NCI-H2081 (cell line): ENCODE measurements at regions not wholly inside any gene's neighbourhood (a gene's known extent, or its start where the extent isn't known, plus 50 kb on each side); places are given as distances from the start of the nearest gene placed in this dataset.
A peak's percentile ranks its signal among the peaks of the same experiment; 100 is the strongest.
"Not testable (repeated sequence)": the region's sequence is repeated elsewhere in the genome, so short reads cannot be mapped to it uniquely, and the experiment has no call there.

Source experiments
- DNase-seq, 2 experiments: peaks; one replicate each; lab custom pipeline; 2025; lab: John Stamatoyannopoulos, UW

- DNase-seq, result peak in 1 of 2 experiments; percentile 26
Observed at GRCh38 chr3:177624528-177625495, 427.5 kb upstream of the TBL1XR1 start.

DNA sequence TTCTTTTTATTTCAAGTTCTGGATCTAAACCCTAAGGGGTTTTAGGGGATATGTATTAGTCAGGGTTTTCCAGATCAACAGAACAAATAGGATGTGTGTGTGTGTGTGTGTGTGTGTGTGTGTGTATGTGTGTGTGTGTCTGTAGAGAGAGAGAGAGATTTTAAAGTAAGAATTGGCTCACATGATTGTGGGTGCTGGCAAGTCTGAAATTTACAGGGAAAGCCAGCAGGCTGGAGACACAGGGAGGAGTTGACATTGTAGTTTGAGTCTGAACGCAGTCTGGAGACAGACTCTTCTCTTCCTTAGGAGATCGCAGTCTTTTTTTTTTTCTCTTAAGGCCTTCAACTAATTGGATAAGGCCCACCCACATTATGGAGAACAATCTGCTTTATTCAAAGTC, 428.8 kb upstream of the TBL1XR1 start:
- DNase-seq, result no peak

GRCh38 chr3:177628095-177628719, 430.9 kb upstream of the TBL1XR1 start:
- not testable (repeated sequence) for DNase-seq

DNA sequence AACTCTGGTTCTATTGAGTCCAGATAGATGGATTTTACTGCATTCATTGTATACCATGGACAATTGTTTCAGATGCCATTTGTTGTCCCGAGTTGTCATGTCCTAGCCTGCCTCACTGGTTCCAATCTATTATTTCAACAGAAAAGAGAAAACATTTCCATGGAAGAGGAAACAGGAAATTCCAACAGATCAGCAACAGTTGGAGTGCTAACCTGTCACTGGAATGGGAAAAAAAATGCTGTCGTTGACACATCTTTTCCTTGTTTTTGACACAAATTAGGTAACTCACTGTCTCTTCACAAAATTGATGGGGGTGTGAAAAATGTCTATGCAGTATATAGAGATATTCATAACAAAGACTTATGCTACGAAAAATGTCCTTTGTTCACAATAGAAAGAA, 432.0 kb upstream of the TBL1XR1 start:
- no peak for DNase-seq

DNA sequence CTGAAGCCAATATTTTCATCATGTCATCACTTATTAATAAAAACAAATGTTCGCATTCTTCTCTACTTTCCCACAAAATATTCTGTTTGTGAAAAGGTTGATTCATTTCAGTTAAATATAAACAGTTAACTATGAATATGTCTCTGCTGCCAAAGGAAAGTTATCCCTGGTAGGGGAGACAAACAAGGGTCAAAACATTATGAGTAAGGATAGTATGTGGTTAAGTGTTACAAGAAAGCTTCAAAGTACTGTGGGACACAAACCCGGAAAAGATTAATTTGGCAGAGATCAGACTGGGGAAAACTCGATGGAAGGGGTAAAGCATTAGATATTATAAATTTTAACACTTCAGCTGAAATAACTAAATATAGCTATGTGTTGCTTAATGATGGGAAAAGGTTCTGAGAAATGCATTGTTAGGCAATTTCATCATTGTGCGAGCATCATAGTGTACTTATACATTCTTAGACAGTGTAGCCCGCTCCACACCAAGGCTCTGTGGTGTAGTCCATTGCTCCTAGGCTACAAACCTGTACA, 436.5 kb upstream of the TBL1XR1 start:
- no peak for DNase-seq

DNA sequence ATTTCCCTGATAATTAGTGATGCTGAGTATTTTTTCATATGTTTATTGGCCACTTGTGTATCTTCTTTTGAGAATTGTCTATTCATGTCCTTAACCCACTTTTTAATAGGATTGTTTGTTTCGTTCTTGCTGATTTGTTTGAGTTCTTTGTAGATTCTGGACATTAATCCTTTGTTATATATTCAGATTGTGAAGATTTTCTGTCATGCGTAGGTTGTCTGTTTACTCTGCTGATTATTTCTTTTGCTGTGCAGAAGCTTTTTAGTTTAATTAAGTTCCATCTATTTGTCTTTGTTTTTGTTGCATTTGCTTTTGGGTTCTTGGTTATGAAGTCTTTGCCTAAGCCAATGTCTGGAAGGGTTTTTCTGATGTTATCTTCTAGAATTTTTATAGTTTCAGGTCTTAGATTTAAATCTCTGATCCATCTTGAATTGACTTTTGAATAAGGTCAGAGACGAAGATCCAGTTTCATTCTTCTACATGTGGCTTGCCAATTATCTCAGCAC, 438.4 kb upstream of the TBL1XR1 start:
- DNase-seq, result not testable (repeated sequence)

- peak; percentile 48 to 87 for DNase-seq
Observed at GRCh38 chr3:177640319-177640965, 443.2 kb upstream of the TBL1XR1 start.

DNA sequence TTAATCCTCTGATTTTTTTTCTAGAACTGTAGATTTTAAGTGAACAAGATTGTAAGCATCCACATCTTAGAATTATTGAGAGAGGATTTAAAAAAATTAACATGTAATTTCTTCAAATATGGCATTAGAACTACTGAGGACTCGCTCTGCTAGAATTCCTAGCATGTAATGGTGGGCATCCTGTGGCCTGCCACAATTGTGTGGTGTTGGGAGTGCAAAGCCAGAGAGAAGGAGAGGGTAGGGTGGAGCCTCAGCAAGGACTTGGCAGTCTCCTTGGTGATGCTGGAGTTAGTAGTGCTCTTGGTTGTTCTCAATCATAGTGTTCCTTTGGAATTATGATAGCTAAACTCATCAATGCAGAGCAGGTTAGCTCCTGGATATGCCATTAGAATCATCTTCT, 443.9 kb upstream of the TBL1XR1 start:
- DNase-seq, result no peak

- DNase-seq, result no peak
Observed at GRCh38 chr3:177642042-177642803, 444.9 kb upstream of the TBL1XR1 start.

DNA sequence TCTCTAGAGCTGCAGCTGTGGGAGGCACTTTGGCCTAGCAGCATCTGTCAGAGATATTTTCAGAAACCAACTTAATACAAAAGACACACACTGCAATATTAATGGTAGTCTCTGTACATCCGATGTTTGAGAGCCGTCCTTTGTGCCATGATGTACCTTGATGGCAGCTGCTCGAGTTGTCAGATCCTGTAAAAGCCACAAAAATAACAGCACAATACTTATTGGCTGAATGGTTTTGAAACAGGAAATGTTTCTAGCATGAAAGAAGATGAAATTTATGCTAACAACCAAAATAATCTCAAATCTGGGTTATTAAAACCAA, 445.5 kb upstream of the TBL1XR1 start:
- no peak for DNase-seq

DNA sequence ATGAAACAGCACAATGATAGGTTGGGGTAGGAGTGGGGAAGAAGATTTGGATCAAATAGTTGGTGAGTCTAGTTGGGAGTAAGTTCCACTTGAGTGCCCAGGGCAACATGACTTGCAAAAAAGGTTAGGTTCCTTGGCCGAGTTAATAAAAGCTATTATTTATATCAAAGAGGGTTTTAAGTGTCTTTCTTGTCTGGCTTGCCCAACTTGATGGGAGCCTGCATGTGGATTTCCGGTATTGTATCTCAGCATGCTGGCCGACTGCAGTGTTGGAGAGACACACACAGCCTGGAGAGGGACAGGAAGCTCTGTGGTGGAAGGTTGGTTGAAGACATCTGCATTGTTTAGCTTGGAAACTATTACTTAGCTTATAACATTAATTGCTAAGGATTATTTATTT, 449.5 kb upstream of the TBL1XR1 start:
- DNase-seq, result no peak

- no peak for DNase-seq
Observed at GRCh38 chr3:177647341-177647740, 450.1 kb upstream of the TBL1XR1 start.

DNA sequence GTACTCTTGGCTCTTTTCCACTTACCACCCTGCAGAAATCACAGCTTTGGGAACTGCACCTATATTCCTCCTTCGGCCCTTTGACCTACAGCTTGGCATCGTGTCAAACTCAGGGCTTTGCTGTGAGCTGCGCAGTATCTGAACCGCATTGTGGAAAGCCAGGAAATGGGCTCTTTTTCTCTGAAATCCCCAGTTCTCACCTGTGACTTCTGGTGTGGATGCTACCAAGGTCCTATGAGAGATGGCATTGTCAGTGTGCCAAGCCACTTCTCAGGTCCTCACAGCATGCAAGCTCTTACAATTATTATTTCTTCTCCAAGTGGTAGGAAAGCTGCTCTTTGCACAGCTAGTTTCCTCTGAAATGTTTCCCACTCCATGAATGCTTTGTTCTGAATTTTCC, 450.6 kb upstream of the TBL1XR1 start:
- peak in 1 of 2 experiments; percentile 26 for DNase-seq

DNA sequence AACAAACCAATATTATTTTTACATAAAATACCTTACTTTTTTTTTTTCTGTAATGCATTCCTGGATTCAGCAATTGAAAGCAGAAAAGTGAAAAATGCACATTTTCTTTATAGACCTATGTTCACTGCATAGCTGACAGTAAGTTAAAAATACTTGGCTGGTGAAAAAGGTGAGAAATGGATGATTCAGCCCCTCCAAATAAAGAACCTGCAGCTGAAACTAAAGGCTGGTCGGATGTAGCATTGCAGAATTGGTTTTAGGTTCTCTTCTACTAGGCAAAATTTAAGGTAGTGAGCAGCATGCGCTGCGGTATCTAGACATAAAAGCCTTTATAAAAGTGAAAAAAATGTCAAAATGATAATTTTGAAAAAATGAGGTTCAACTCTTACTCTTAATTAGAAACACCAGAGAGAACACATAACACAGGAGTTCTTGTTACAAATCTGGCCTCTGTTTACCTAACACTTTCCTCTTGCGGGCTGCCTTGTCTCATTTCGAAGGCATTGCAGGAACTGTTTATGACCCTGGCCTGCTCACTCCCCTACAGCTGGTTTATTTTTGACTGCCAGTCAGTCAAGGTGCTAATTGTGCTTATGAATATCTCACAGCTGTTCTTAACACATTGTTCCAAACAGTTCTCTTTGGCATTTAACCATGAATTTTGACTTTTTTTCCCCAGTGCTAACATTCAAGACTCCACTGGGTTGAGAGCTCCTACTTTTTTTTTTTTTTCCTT, 455.4 kb upstream of the TBL1XR1 start:
- DNase-seq, result no peak

DNA sequence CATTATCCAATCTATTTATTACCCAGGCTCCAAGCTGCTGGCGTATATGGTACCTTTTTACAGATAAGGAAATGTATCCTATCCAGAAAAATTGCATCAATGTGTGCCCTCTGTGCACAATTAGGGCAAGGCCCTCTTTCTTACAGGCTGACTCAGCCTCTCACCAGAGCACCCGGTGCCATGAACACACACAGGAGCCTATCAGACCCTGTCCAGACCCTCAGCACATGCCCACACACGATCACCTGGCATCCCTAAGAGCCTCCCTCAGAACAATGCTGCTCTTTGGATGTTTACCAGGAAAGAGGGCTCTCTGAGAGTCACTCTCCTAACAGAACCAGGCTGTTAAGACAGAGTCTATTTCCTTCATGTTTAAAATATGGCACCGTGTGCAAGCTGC, 460.0 kb upstream of the TBL1XR1 start:
- DNase-seq, result no peak

GRCh38 chr3:177658354-177658753, 461.1 kb upstream of the TBL1XR1 start:
- no peak for DNase-seq

- DNase-seq, result not testable (repeated sequence)
Observed at GRCh38 chr3:177664380-177665103, 467.3 kb upstream of the TBL1XR1 start.

- no peak for DNase-seq
Observed at GRCh38 chr3:177665122-177665808, 468.0 kb upstream of the TBL1XR1 start.

- no peak for DNase-seq
Observed at GRCh38 chr3:177672252-177672911, 475.1 kb upstream of the TBL1XR1 start.
